VCaP (cell line): ENCODE measurements at regions not wholly inside any gene's neighbourhood (a gene's known extent, or its start where the extent isn't known, plus 50 kb on each side); places are given as distances from the start of the nearest gene placed in this dataset.

Experiments used
- H3K27ac ChIP-seq: fragments of 450-650 bp; 2 replicates; pipeline ENCODE4 v1.5.1; 2017
- TF ChIP-seq, protein P1 (sequence below): fragments of 450-650 bp; conservative IDR thresholded peaks from 2 replicates; pipeline ENCODE4 v1.5.1; 2017; ENCODE audit warnings: mild to moderate bottlenecking, moderate library complexity

DNA sequence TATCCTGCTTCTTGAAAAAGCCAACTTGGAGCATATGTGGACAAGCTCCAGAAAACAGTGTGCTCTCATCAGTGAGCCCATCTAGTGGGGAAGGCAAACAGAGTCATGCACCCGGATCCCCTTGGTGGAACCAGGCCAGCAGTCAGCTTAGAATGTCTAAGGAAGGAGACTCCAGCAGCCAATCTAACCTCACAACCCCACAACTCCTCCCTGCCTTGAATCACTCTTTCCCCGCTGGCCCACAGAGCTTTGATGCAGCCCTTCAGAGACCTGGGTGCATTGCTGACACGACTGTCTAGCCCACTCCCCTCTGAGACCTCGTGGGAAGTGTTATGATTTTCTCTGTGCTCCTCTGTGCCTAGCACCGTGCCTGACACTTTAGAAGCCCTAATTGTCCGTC, 623.7 kb downstream of the BNC2 start:
- TF ChIP-seq, protein P1, sequence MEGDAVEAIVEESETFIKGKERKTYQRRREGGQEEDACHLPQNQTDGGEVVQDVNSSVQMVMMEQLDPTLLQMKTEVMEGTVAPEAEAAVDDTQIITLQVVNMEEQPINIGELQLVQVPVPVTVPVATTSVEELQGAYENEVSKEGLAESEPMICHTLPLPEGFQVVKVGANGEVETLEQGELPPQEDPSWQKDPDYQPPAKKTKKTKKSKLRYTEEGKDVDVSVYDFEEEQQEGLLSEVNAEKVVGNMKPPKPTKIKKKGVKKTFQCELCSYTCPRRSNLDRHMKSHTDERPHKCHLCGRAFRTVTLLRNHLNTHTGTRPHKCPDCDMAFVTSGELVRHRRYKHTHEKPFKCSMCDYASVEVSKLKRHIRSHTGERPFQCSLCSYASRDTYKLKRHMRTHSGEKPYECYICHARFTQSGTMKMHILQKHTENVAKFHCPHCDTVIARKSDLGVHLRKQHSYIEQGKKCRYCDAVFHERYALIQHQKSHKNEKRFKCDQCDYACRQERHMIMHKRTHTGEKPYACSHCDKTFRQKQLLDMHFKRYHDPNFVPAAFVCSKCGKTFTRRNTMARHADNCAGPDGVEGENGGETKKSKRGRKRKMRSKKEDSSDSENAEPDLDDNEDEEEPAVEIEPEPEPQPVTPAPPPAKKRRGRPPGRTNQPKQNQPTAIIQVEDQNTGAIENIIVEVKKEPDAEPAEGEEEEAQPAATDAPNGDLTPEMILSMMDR = no peak
- no peak overlapping the region for H3K27ac ChIP-seq

DNA sequence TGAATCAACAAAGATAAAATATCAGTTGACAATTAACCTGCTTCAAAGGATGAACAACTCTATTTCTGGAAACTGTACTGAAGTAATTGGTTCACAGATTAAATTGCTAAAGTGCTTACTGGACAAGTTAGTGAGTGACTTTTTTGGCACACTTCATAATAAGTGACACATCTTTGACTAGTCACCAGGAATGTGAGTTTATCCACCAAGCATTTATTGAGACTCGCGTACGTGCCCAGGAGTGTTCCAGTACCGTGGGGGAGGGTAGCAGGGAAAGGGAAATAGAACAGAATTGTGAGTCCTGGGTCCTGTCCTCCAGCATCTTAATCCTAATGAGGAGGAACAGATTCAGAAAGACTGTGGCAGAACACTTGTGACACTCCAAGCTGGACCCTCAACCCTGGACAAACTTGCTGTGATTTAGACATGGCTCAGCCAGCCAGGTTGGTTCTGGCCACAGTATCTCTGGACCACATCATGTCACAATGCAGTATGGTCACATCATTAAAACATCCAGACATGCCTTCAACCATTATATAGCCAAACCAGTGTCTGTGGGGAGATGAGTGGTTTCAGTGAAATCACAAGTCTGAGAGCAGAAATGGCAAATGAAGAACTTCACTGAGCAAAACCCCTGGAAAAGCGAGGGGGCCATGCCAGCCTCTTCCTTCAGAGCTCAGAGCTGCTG, 623.1 kb downstream of the BNC2 start:
- TF ChIP-seq, protein P1 = no peak
- H3K27ac ChIP-seq = no peak overlapping the region

DNA sequence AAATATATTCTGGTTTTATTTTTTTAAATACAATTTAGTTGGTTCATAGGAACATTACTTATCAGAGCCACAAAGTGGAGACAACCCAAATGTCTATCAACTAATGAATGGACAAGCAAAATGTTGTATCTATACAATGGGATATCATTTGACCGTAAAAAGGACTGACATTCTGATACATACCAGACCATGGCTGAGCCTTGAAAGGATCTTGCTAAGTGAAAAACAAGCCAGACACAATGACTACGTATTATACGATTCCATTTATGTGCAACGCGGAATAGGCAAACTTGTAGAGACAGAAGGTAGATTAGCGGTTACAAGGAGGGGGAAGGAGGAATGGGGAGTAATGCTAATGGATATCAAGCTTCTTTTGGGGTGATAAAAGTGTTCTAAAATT, 621.6 kb downstream of the BNC2 start:
- TF ChIP-seq, protein P1 = no peak
- H3K27ac ChIP-seq = no peak overlapping the region

DNA sequence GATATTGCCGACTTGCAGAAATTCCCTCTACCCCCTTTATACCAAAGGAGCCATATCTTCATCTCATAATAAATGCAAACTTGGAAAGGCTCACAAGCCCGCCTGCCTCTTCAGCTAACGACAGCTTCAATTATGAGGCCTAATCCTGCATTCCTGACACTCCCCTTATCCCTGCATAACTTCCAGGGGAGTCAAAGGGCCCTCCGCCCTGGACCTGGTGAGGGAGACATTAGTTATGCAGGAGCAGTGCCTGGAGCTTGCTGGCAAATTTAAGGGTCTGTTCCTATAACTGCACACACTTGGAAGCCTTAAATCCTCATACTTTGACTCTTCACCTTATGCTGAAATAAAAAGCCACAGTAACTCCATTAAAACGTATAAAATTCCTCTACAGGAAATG, 617.9 kb downstream of the BNC2 start:
- TF ChIP-seq, protein P1 = no peak
- H3K27ac ChIP-seq = no peak overlapping the region

DNA sequence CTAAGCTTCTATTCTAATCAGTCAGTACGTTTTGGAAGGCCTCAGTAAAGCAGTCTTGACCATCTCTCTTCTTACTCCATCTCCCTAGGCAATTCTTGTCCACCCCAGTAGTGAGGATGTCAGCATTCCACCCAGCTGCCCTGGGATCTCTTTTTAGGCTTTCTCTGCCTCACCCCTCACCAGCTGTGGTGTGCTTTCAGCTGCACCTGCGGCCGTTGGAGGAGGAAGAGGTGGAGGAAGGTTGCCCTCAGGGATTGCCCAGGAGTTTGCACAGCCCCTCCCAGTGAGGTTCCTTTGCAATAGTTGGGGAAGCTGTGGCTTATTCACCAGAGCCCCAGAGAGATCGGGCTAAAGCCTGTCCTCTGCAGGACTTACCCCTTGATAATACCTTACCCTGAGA, 615.8 kb downstream of the BNC2 start:
- TF ChIP-seq, protein P1 = no peak

DNA sequence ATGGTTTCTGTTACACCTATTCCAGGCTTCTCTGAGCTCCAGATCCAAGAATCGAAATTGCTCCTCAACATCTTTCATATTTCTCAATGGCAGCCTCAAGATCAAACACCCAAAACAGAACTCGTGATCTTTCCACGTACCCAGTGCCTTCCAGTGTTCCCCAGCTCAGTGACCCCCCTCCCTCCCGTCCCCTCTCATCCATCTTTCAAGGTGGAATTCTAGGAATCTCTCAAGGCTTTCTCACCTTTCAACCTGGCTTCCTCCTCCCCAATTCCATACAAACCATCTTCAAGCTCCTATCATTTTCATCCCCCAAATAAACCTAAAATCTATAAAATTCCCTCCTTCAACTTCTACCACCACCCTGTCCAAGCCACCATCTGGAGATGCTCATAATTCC, 615.3 kb downstream of the BNC2 start:
- TF ChIP-seq, protein P1 = no peak
- no peak overlapping the region for H3K27ac ChIP-seq

More for the DNA sequence above, 615.8 kb downstream of the BNC2 start:
- H3K27ac ChIP-seq = no peak overlapping the region

DNA sequence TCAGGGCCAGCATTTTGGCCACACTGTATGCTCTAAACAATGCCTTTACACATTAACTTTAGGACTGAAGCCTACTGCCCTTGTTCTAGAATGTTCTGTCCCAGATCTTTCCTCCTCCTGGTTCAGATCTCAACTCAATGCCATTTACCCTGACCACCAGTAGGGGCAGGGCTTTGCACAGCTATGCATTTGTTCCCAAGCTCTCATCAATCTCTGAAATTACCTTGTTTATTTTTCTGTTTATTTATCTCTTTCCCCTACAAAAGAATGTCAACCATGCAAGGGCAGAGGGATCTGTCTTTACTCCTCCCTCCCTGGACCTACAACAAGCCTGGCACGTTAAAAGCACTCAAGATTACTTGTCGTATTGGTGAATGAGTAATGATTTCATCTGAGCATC, 612.9 kb downstream of the BNC2 start:
- TF ChIP-seq, protein P1 = peak; percentile 46

More for the DNA sequence above, 612.9 kb downstream of the BNC2 start:
- H3K27ac ChIP-seq = no peak overlapping the region
